CD8-positive, alpha-beta memory T cell (primary cell): ENCODE measurements at regions not wholly inside any gene's neighbourhood (a gene's known extent, or its start where the extent isn't known, plus 50 kb on each side); places are given as distances from the start of the nearest gene placed in this dataset.

Experiments used
- CTCF ChIA-PET: fragments of 350-600 bp; sonication (Branson Sonifier 250); formaldehyde crosslinking; loops from one replicate; lab custom pipeline; 2021; ENCODE audit warnings: antibody characterized with exemption; lab: Charles Lee
- POLR2A ChIA-PET: fragments of 350-600 bp; sonication (Branson Sonifier 250); formaldehyde crosslinking; loops from one replicate; lab custom pipeline; 2021; ENCODE audit warnings: antibody characterized with exemption; lab: Charles Lee
- DNase-seq, 5 donors: peaks; one replicate each; pipeline versions ENCODE4 v3.0.0 to v3.0.0-alpha.2; 2020 to 2022; ENCODE audit warnings: mixed read lengths in 1 of 5
- H3K27ac ChIP-seq: one replicate; pipeline ENCODE4 v1.7.0; 2013; ENCODE audit warnings: low read depth, mild to moderate bottlenecking, low read length, moderate library complexity
- H3K27me3 ChIP-seq: 2 replicates; pipeline ENCODE4 v1.7.0; 2013; ENCODE audit warnings: low read length, mild to moderate bottlenecking; ENCODE audit not compliant: insufficient read depth, poor library complexity, severe bottlenecking
- H3K36me3 ChIP-seq: 2 replicates; pipeline ENCODE4 v1.7.0; 2013; ENCODE audit warnings: mild to moderate bottlenecking, low read length, moderate library complexity; ENCODE audit not compliant: insufficient read depth
- H3K4me1 ChIP-seq: 2 replicates; pipeline ENCODE4 v1.7.0; 2013; ENCODE audit warnings: mild to moderate bottlenecking, low read length, moderate library complexity; ENCODE audit not compliant: insufficient read depth
- H3K4me3 ChIP-seq: 2 replicates; pipeline ENCODE4 v1.7.0; 2013; ENCODE audit warnings: mild to moderate bottlenecking, low read length
- H3K9me3 ChIP-seq: 2 replicates; pipeline ENCODE4 v1.7.0; 2013; ENCODE audit warnings: mild to moderate bottlenecking, low read length
- H3K27ac Mint-ChIP-seq, 8 donors: one replicate each; pipeline ENCODE4 v1.8.0; 2020 to 2021; ENCODE audit warnings: mixed read lengths in 8 of 8, mild to moderate bottlenecking in 6 of 8, inconsistent platforms in 3 of 8, moderate library complexity in 3 of 8
- H3K27me3 Mint-ChIP-seq, 2 donors: one replicate each; pipeline ENCODE4 v1.8.0; 2020 to 2021; ENCODE audit warnings: mixed read lengths in 2 of 2, mild to moderate bottlenecking in 1 of 2, moderate library complexity in 1 of 2
- H3K36me3 Mint-ChIP-seq, 3 donors: one replicate each; pipeline ENCODE4 v1.8.0; 2020 to 2021; ENCODE audit warnings: mixed read lengths in 3 of 3, inconsistent platforms in 1 of 3, mild to moderate bottlenecking in 1 of 3
- H3K4me1 Mint-ChIP-seq, 3 donors: one replicate each; pipeline ENCODE4 v1.8.0; 2020 to 2021; ENCODE audit warnings: mixed read lengths in 3 of 3, inconsistent platforms in 1 of 3, mild to moderate bottlenecking in 1 of 3
- H3K4me3 Mint-ChIP-seq, 7 donors: one replicate each; pipeline ENCODE4 v1.8.0; 2020 to 2021; ENCODE audit warnings: mixed read lengths in 7 of 7, mild to moderate bottlenecking in 6 of 7, moderate library complexity in 4 of 7, inconsistent platforms in 2 of 7
- H3K9me3 Mint-ChIP-seq, 5 donors: one replicate each; pipeline ENCODE4 v1.8.0; 2020 to 2022; ENCODE audit warnings: mixed read lengths in 5 of 5, mild to moderate bottlenecking in 3 of 5, moderate library complexity in 2 of 5, inconsistent platforms in 1 of 5

DNA sequence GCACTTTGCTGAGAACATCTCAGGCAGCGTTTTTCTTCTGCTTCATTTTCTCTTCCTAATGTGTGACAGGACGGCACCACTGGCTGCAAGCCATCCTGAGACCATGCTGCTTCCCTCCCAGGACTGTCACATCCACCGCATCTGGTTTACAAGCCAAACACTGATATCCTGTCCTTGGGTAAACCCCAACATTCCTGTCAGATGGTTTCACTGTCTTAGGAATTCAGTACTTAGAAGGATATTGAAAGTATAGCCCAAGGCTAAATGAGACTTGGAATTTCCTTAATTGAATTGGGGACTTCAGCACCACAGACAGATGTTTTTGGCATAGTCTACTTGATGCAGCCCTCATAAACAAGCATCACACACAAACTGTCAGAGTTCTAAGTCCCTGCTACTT is 74.2 kb upstream of the PLXNA4 start:
- no peak for DNase-seq
- Histone ChIP-seq H3K9me3 (no peaks in the 10 kb centered on the region), H3K4me3 (no peak overlapping the region), H3K27me3 (no peaks in the 10 kb centered on the region), H3K4me1 (peaks cover 20% of the 10 kb centered on the region), H3K27ac (no peak overlapping the region), H3K36me3 (no peaks in the 10 kb centered on the region)
- Mint-ChIP-seq H3K27ac (no peak overlapping the region), H3K27me3 (peaks cover 0 to 1% of the 10 kb centered on the region in 2 donors), H3K4me1 (peaks cover 11 to 16% (median 15%) of the 10 kb centered on the region in 3 donors), H3K9me3 (no peaks in the 10 kb centered on the region), H3K4me3 (no peak overlapping the region), H3K36me3 (no peaks in the 10 kb centered on the region)
- ChIA-PET POLR2A (no interaction called here), CTCF (no interaction called here)

- Mint-ChIP-seq H3K27me3 (peaks cover 0 to 1% of the 10 kb centered on the region in 2 donors), H3K4me3 (no peak overlapping the region), H3K9me3 (no peaks in the 10 kb centered on the region), H3K36me3 (no peaks in the 10 kb centered on the region), H3K27ac (no peak overlapping the region), H3K4me1 (no peaks in the 10 kb centered on the region)
- ChIA-PET CTCF (no interaction called here), POLR2A (no interaction called here)
- no peaks in the 10 kb centered on the region for H3K4me1 ChIP-seq
- H3K9me3 ChIP-seq, result no peaks in the 10 kb centered on the region
- H3K27me3 ChIP-seq, result no peaks in the 10 kb centered on the region
- no peak overlapping the region for H3K4me3 ChIP-seq
- no peak for DNase-seq
- no peaks in the 10 kb centered on the region for H3K36me3 ChIP-seq
- no peak overlapping the region for H3K27ac ChIP-seq
Observed at GRCh38 chr7:132647311-132647710, 71.0 kb upstream of the PLXNA4 start.

GRCh38 chr7:132646052-132646451 is 69.8 kb upstream of the PLXNA4 start:
- H3K4me1 ChIP-seq, result no peaks in the 10 kb centered on the region
- DNase-seq, result no peak
- POLR2A ChIA-PET, result no interaction called here
- CTCF ChIA-PET, result no interaction called here
- no peak overlapping the region for H3K4me3 ChIP-seq
- H3K27ac Mint-ChIP-seq, result no peak overlapping the region
- H3K9me3 Mint-ChIP-seq, result no peaks in the 10 kb centered on the region
- no peaks in the 10 kb centered on the region for H3K4me1 Mint-ChIP-seq
- H3K27me3 ChIP-seq, result no peaks in the 10 kb centered on the region
- H3K27ac ChIP-seq, result no peak overlapping the region
- peaks cover 0 to 4% of the 10 kb centered on the region in 2 donors for H3K27me3 Mint-ChIP-seq
- H3K36me3 Mint-ChIP-seq, result no peaks in the 10 kb centered on the region
- no peaks in the 10 kb centered on the region for H3K36me3 ChIP-seq
- H3K9me3 ChIP-seq, result no peaks in the 10 kb centered on the region
- H3K4me3 Mint-ChIP-seq, result no peak overlapping the region

DNA sequence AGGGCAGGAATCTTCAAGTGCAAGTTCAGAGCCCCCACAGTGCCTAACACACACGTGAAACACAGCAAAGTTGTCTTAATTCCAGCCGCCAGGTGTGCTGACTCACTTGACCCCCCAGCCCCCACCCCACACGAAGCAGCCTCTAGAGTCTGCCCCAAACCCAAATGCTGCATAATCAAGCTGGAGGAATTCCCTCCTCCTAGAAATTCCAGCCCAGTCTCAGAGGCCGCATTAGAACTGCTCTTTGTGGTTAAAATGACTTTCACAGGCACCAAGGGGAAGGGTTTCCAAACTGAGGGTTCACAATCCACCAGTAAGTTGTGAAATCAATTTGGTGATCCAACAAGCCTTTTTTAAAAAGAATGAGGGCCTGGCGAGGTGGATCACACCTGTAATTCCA is 67.0 kb upstream of the PLXNA4 start:
- H3K9me3 ChIP-seq, result no peaks in the 10 kb centered on the region
- Mint-ChIP-seq H3K9me3 (no peaks in the 10 kb centered on the region), H3K36me3 (no peaks in the 10 kb centered on the region), H3K4me1 (no peaks in the 10 kb centered on the region), H3K27me3 (peaks cover 0 to 2% of the 10 kb centered on the region in 2 donors), H3K4me3 (no peak overlapping the region), H3K27ac (peak overlapping the region in 1 of 8 donors; percentile 7)
- POLR2A ChIA-PET, result no interaction called here
- no peaks in the 10 kb centered on the region for H3K27me3 ChIP-seq
- CTCF ChIA-PET, result no interaction called here
- H3K4me3 ChIP-seq, result no peak overlapping the region
- no peaks in the 10 kb centered on the region for H3K36me3 ChIP-seq
- no peak overlapping the region for H3K27ac ChIP-seq
- no peak for DNase-seq
- H3K4me1 ChIP-seq, result no peaks in the 10 kb centered on the region

GRCh38 chr7:132641238-132641637 is 65.0 kb upstream of the PLXNA4 start:
- no peaks in the 10 kb centered on the region for H3K36me3 ChIP-seq
- POLR2A ChIA-PET, result no interaction called here
- Mint-ChIP-seq H3K9me3 (no peaks in the 10 kb centered on the region), H3K4me3 (no peak overlapping the region), H3K27ac (no peak overlapping the region), H3K4me1 (no peaks in the 10 kb centered on the region), H3K36me3 (no peaks in the 10 kb centered on the region), H3K27me3 (peaks cover 0 to 2% of the 10 kb centered on the region in 2 donors)
- DNase-seq, result no peak
- CTCF ChIA-PET, result no interaction called here
- no peak overlapping the region for H3K27ac ChIP-seq
- no peak overlapping the region for H3K4me3 ChIP-seq
- H3K27me3 ChIP-seq, result no peaks in the 10 kb centered on the region
- no peaks in the 10 kb centered on the region for H3K9me3 ChIP-seq
- no peaks in the 10 kb centered on the region for H3K4me1 ChIP-seq

GRCh38 chr7:132639983-132640382 is 63.7 kb upstream of the PLXNA4 start:
- H3K36me3 ChIP-seq, result no peaks in the 10 kb centered on the region
- no peak overlapping the region for H3K4me3 ChIP-seq
- ChIA-PET CTCF (interaction anchor here (1.0 kb wide), 1 partner anchor 13 kb away, joined by 3 read pairs; no protein-coding TSS in a partner anchor), POLR2A (no interaction called here)
- no peak overlapping the region for H3K27ac ChIP-seq
- Mint-ChIP-seq H3K27ac (no peak overlapping the region), H3K4me3 (no peak overlapping the region), H3K27me3 (peaks cover 2 to 7% of the 10 kb centered on the region in 2 donors), H3K4me1 (no peaks in the 10 kb centered on the region), H3K9me3 (no peaks in the 10 kb centered on the region), H3K36me3 (no peaks in the 10 kb centered on the region)
- no peaks in the 10 kb centered on the region for H3K4me1 ChIP-seq
- H3K27me3 ChIP-seq, result no peaks in the 10 kb centered on the region
- no peaks in the 10 kb centered on the region for H3K9me3 ChIP-seq
- no peak for DNase-seq

GRCh38 chr7:132638000-132638399 is 61.7 kb upstream of the PLXNA4 start:
- no peaks in the 10 kb centered on the region for H3K4me1 Mint-ChIP-seq
- H3K9me3 Mint-ChIP-seq, result no peaks in the 10 kb centered on the region
- H3K27ac Mint-ChIP-seq, result no peak overlapping the region
- peaks cover 2 to 10% of the 10 kb centered on the region in 2 donors for H3K27me3 Mint-ChIP-seq
- Histone ChIP-seq H3K36me3 (no peaks in the 10 kb centered on the region), H3K27me3 (no peaks in the 10 kb centered on the region), H3K9me3 (no peaks in the 10 kb centered on the region), H3K27ac (no peak overlapping the region), H3K4me3 (no peak overlapping the region), H3K4me1 (no peaks in the 10 kb centered on the region)
- ChIA-PET CTCF (no interaction called here), POLR2A (no interaction called here)
- H3K36me3 Mint-ChIP-seq, result no peaks in the 10 kb centered on the region
- DNase-seq, result no peak
- no peak overlapping the region for H3K4me3 Mint-ChIP-seq

DNA sequence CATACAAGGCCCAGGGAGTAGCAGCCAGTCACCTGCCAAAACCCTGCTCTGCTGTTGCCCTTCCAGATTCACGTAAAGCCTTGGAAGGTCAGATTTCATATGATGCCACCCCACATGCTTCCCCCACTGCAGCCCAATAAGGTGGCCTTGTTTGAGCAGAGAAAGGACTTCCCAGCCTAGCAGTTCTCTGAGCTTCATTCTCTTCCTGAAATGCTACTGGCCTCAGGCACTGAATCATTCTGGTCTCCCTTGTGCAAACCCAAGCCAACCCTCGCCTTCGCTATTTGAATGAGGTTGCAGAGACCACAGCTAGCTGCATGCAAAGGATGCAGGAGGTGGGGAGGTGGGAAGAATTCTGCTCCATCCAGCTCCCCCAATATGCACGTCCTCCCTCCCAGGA is 60.3 kb upstream of the PLXNA4 start:
- Mint-ChIP-seq H3K27me3 (peaks cover under 1 to 12% of the 10 kb centered on the region in 2 donors), H3K4me1 (no peaks in the 10 kb centered on the region), H3K27ac (no peak overlapping the region), H3K4me3 (no peak overlapping the region), H3K9me3 (no peaks in the 10 kb centered on the region), H3K36me3 (no peaks in the 10 kb centered on the region)
- DNase-seq, result no peak
- ChIA-PET CTCF (no interaction called here), POLR2A (no interaction called here)
- no peaks in the 10 kb centered on the region for H3K4me1 ChIP-seq
- H3K4me3 ChIP-seq, result no peak overlapping the region
- H3K27me3 ChIP-seq, result no peaks in the 10 kb centered on the region
- no peaks in the 10 kb centered on the region for H3K36me3 ChIP-seq
- H3K9me3 ChIP-seq, result no peaks in the 10 kb centered on the region
- H3K27ac ChIP-seq, result no peak overlapping the region

GRCh38 chr7:132635127-132635526 is 58.9 kb upstream of the PLXNA4 start:
- Histone ChIP-seq H3K9me3 (no peaks in the 10 kb centered on the region), H3K4me3 (no peak overlapping the region), H3K27ac (no peak overlapping the region), H3K36me3 (no peaks in the 10 kb centered on the region), H3K4me1 (no peaks in the 10 kb centered on the region), H3K27me3 (no peaks in the 10 kb centered on the region)
- POLR2A ChIA-PET, result no interaction called here
- CTCF ChIA-PET, result no interaction called here
- DNase-seq, result no peak
- Mint-ChIP-seq H3K27ac (no peak overlapping the region), H3K9me3 (no peaks in the 10 kb centered on the region), H3K4me1 (no peaks in the 10 kb centered on the region), H3K27me3 (peaks cover 0 to 17% of the 10 kb centered on the region in 2 donors), H3K36me3 (no peaks in the 10 kb centered on the region), H3K4me3 (no peak overlapping the region)
